GM18499 (cell line): ENCODE measurements at regions not wholly inside any gene's neighbourhood (a gene's known extent, or its start where the extent isn't known, plus 50 kb on each side); places are given as distances from the start of the nearest gene placed in this dataset.

ENCODE experiments used
- ATAC-seq: cut with Tn5 transposase; IDR thresholded peaks from one replicate; pipeline ENCODE4 v1.9.1; 2021; ENCODE audit warnings: moderate number of reproducible peaks; ENCODE audit not compliant: insufficient read depth, unreplicated experiment

- ATAC-seq = no peak
Measured at GRCh38 chr9:687034-687785, 154.3 kb upstream of the DMRT1 start.

- no peak for ATAC-seq
Measured at GRCh38 chr9:687994-688393, 153.5 kb upstream of the DMRT1 start.

GRCh38 chr9:690517-691111 is 150.9 kb upstream of the DMRT1 start:
- ATAC-seq = no peak

GRCh38 chr9:691825-692400 is 149.6 kb upstream of the DMRT1 start:
- ATAC-seq = no peak

GRCh38 chr9:692636-693129 is 148.8 kb upstream of the DMRT1 start:
- ATAC-seq = no peak

GRCh38 chr9:693201-694091 is 148.1 kb upstream of the DMRT1 start:
- no peak for ATAC-seq

- ATAC-seq = no peak
Measured at GRCh38 chr9:694092-694402, 147.4 kb upstream of the DMRT1 start.

GRCh38 chr9:694403-695154 is 146.9 kb upstream of the DMRT1 start:
- no peak for ATAC-seq

GRCh38 chr9:695252-695651 is 146.2 kb upstream of the DMRT1 start:
- no peak for ATAC-seq

- ATAC-seq = no peak
Measured at GRCh38 chr9:696332-697323, 144.9 kb upstream of the DMRT1 start.

- no peak for ATAC-seq
Measured at GRCh38 chr9:698276-698675, 143.2 kb upstream of the DMRT1 start.

GRCh38 chr9:698954-699353 is 142.5 kb upstream of the DMRT1 start:
- no peak for ATAC-seq

GRCh38 chr9:699396-699795 is 142.1 kb upstream of the DMRT1 start:
- ATAC-seq = no peak

- no peak for ATAC-seq
Measured at GRCh38 chr9:700365-701282, 140.9 kb upstream of the DMRT1 start.

GRCh38 chr9:703392-703791 is 138.1 kb upstream of the DMRT1 start:
- ATAC-seq = no peak

- no peak for ATAC-seq
Measured at GRCh38 chr9:706073-706472, 135.4 kb upstream of the DMRT1 start.

GRCh38 chr9:706606-707459 is 134.7 kb upstream of the DMRT1 start:
- ATAC-seq = no peak
